Motor neuron (in vitro differentiated cells): ENCODE measurements at regions not wholly inside any gene's neighbourhood (a gene's known extent, or its start where the extent isn't known, plus 50 kb on each side); places are given as distances from the start of the nearest gene placed in this dataset.
A peak's percentile ranks its signal among the peaks of the same experiment; 100 is the strongest.

Experiments
- ATAC-seq, 8 experiments: fragments of 200-7000 bp; cut with Tn5 transposase; replicated peaks in 6 of 8; 2 replicates each; pipeline ENCODE4 v1.8.0; 2021; ENCODE audit warnings: mild to moderate bottlenecking in 8 of 8, moderate library complexity in 8 of 8
- H3K27ac ChIP-seq, 2 donors: fragments of 250-450 bp; sonication (Bioruptor Pico); 2 replicates each; pipeline ENCODE4 v1.9.0; 2021; ENCODE audit warnings: antibody characterized with exemption in 2 of 2, mild to moderate bottlenecking in 2 of 2, moderate library complexity in 1 of 2
- H3K4me1 ChIP-seq, 2 donors: fragments of 250-450 bp; sonication (Bioruptor Pico); replicated peaks in 1 of 2; 2 replicates each; pipeline ENCODE4 v1.6.1; 2021; ENCODE audit warnings: antibody characterized with exemption in 2 of 2, mild to moderate bottlenecking in 2 of 2, moderate library complexity in 1 of 2
- H3K4me3 ChIP-seq, 5 donors: fragments of 250-450 bp; sonication (Bioruptor Pico); 2 replicates each; pipeline ENCODE4 v1.9.0; 2021; ENCODE audit warnings: antibody characterized with exemption in 5 of 5, mild to moderate bottlenecking in 5 of 5, moderate library complexity in 4 of 5
- WGBS, 10 experiments: fragments of 450-650 bp; shearing (Covaris generic); methylation state at CpG; one replicate each; pipeline ENCODE4 v1.0.0; 2022; 5-methylcytosine and 5-hydroxymethylcytosine counted together
- in situ Hi-C, 9 experiments: fragments of 400-800 bp; cut with MboI; loops; one replicate each; pipeline ENCODE4 v1.15.0; 2021; ENCODE audit warnings: low sequenced_read_pairs in 9 of 9, low pct_unique_long_range_greater_than_20kb in 2 of 9; ENCODE audit not compliant: unreplicated experiment in 9 of 9

GRCh38 chr14:57085043-57085442, 183.7 kb downstream of the EXOC5 start:
- no peak for ATAC-seq
- in situ Hi-C loops = no loop called here
- Histone ChIP-seq H3K4me3 (no peak overlapping the region), H3K4me1 (no peaks in the 10 kb centered on the region), H3K27ac (no peak overlapping the region)
- 0 to 92% (median 49%) methylated on average over 1 to 3 of the region's 3 CpGs; no CpG with 5 or more reads in 4 of the 10 experiments for WGBS, 10 experiments

GRCh38 chr14:57080691-57081090, 188.0 kb downstream of the EXOC5 start:
- 0 to 88% (median 39%) methylated on average over 2 to 3 of the region's 3 CpGs; no CpG with 5 or more reads in 2 of the 10 experiments for WGBS, 10 experiments
- no peak for ATAC-seq
- Histone ChIP-seq H3K4me3 (no peak overlapping the region), H3K4me1 (no peaks in the 10 kb centered on the region), H3K27ac (no peak overlapping the region)
- in situ Hi-C loops = no loop called here

- H3K4me3 ChIP-seq = no peak overlapping the region
- no peaks in the 10 kb centered on the region for H3K4me1 ChIP-seq
- WGBS, 10 experiments = 0 to 100% (median 67%) methylated on average over 1 to 2 of the region's 2 CpGs; no CpG with 5 or more reads in 1 of the 10 experiments
- no peak overlapping the region for H3K27ac ChIP-seq
- in situ Hi-C loops = no loop called here
- ATAC-seq = no peak
Measured at GRCh38 chr14:57078054-57078453, 190.7 kb downstream of the EXOC5 start.

GRCh38 chr14:57073986-57074385, 194.7 kb downstream of the EXOC5 start:
- peak in 1 of 8 experiments; percentile 11 for ATAC-seq
- in situ Hi-C loops = loop anchor here in 1 of 9 experiments (25.0 kb wide), 1 partner anchor 412 kb away; no protein-coding TSS in a partner anchor
- Histone ChIP-seq H3K4me1 (no peaks in the 10 kb centered on the region), H3K27ac (no peak overlapping the region), H3K4me3 (no peak overlapping the region)
- WGBS, 10 experiments = 0 to 81% (median 73%) methylated on average over 1 to 5 of the region's 5 CpGs; no CpG with 5 or more reads in 5 of the 10 experiments

- Histone ChIP-seq H3K4me3 (no peak overlapping the region), H3K4me1 (peaks cover 0 to 2% of the 10 kb centered on the region in 2 donors), H3K27ac (no peak overlapping the region)
- no peak for ATAC-seq
- WGBS, 10 experiments = 0 to 67% (median 60%) methylated on average over 1 of the region's 1 CpG; no CpG with 5 or more reads in 5 of the 10 experiments
- in situ Hi-C loops = loop anchor here in 1 of 9 experiments (25.0 kb wide), 1 partner anchor 409 kb away; no protein-coding TSS in a partner anchor
Measured at GRCh38 chr14:57071639-57072038, 197.1 kb downstream of the EXOC5 start.

GRCh38 chr14:57069702-57070101, 199.0 kb downstream of the EXOC5 start:
- Histone ChIP-seq H3K4me3 (no peak overlapping the region), H3K4me1 (peaks cover 0 to 2% of the 10 kb centered on the region in 2 donors), H3K27ac (no peak overlapping the region)
- 7 to 100% (median 90%) methylated on average over 1 to 4 of the region's 5 CpGs for WGBS, 10 experiments
- no peak for ATAC-seq
- in situ Hi-C loops = loop anchor here in 1 of 9 experiments (25.0 kb wide), 1 partner anchor 407 kb away; no protein-coding TSS in a partner anchor

GRCh38 chr14:57068511-57068910, 200.2 kb downstream of the EXOC5 start:
- in situ Hi-C loops = loop anchor here in 1 of 9 experiments (25.0 kb wide), 1 partner anchor 406 kb away; no protein-coding TSS in a partner anchor
- 2 to 100% (median 63%) methylated on average over 1 to 8 of the region's 8 CpGs; no CpG with 5 or more reads in 3 of the 10 experiments for WGBS, 10 experiments
- peak in 4 of 8 experiments; percentile 48 to 60 (median 57) for ATAC-seq

GRCh38 chr14:57066887-57067513, 201.7 kb downstream of the EXOC5 start:
- 0 to 60% (median 14%) methylated on average over 1 to 12 of the region's 12 CpGs for WGBS, 10 experiments
- Histone ChIP-seq H3K4me3 (no peak overlapping the region), H3K27ac (no peak overlapping the region), H3K4me1 (peaks cover 0 to 2% of the 10 kb centered on the region in 2 donors)
- in situ Hi-C loops = loop anchor here in 1 of 9 experiments (25.0 kb wide), 1 partner anchor 405 kb away; no protein-coding TSS in a partner anchor
- peak; percentile 52 to 95 (median 76) for ATAC-seq

More at GRCh38 chr14:57068511-57068910, 200.2 kb downstream of the EXOC5 start:
- Histone ChIP-seq H3K27ac (no peak overlapping the region), H3K4me1 (peaks cover 0 to 2% of the 10 kb centered on the region in 2 donors), H3K4me3 (no peak overlapping the region)

GRCh38 chr14:57066463-57066862, 202.2 kb downstream of the EXOC5 start:
- 0 to 82% (median 56%) methylated on average over 2 to 4 of the region's 4 CpGs for WGBS, 10 experiments
- Histone ChIP-seq H3K4me3 (no peak overlapping the region), H3K4me1 (peaks cover 0 to 2% of the 10 kb centered on the region in 2 donors), H3K27ac (no peak overlapping the region)
- in situ Hi-C loops = loop anchor here in 1 of 9 experiments (25.0 kb wide), 1 partner anchor 404 kb away; no protein-coding TSS in a partner anchor
- ATAC-seq = peak in 1 of 8 experiments; percentile 33

GRCh38 chr14:57061009-57061711, 207.5 kb downstream of the EXOC5 start:
- WGBS, 10 experiments = 0 to 100% (median 84%) methylated on average over 1 to 4 of the region's 5 CpGs; no CpG with 5 or more reads in 1 of the 10 experiments
- in situ Hi-C loops = loop anchor here in 1 of 9 experiments (25.0 kb wide), 1 partner anchor 399 kb away; no protein-coding TSS in a partner anchor
- Histone ChIP-seq H3K27ac (no peak overlapping the region), H3K4me1 (no peaks in the 10 kb centered on the region), H3K4me3 (no peak overlapping the region)
- ATAC-seq = no peak

GRCh38 chr14:57060276-57060955, 208.3 kb downstream of the EXOC5 start:
- in situ Hi-C loops = loop anchor here in 1 of 9 experiments (25.0 kb wide), 1 partner anchor 398 kb away; no protein-coding TSS in a partner anchor
- H3K4me1 ChIP-seq = no peaks in the 10 kb centered on the region
- 33 to 100% (median 84%) methylated on average over 1 to 6 of the region's 6 CpGs; no CpG with 5 or more reads in 1 of the 10 experiments for WGBS, 10 experiments
- H3K4me3 ChIP-seq = no peak overlapping the region
- no peak overlapping the region for H3K27ac ChIP-seq
- no peak for ATAC-seq

GRCh38 chr14:57058319-57058718, 210.4 kb downstream of the EXOC5 start:
- Histone ChIP-seq H3K4me3 (no peak overlapping the region), H3K27ac (no peak overlapping the region), H3K4me1 (no peaks in the 10 kb centered on the region)
- ATAC-seq = no peak
- in situ Hi-C loops = loop anchor here in 1 of 9 experiments (25.0 kb wide), 1 partner anchor 396 kb away; no protein-coding TSS in a partner anchor
- WGBS, 10 experiments = 0 to 98% (median 70%) methylated on average over 1 to 7 of the region's 7 CpGs; no CpG with 5 or more reads in 2 of the 10 experiments
